ENCODE measurements at regions not wholly inside any gene's neighbourhood (a gene's known extent, or its start where the extent isn't known, plus 50 kb on each side); places are given as distances from the start of the nearest gene placed in this dataset.

DNA sequence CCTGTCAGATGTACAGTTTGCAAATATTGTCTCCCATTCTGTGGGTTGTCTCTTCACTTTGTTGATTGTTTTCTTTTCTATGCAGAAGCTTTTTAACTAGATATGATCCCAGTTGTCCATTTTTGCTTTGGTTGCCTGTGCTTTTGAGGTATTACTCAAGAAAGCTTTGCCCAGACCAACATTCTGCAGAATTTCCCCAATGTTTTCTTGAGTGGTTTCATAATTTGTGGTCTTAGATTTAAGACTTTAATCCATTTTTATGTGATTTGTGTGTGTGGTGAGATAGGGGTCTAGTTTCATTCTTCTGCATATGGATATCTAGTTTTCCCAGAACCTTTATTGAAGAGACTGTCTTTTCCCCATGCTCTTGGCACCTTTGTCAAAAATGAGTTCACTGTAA is 116.9 kb downstream of the DUSP10 start:
- TF ChIP-seq, protein P1, sequence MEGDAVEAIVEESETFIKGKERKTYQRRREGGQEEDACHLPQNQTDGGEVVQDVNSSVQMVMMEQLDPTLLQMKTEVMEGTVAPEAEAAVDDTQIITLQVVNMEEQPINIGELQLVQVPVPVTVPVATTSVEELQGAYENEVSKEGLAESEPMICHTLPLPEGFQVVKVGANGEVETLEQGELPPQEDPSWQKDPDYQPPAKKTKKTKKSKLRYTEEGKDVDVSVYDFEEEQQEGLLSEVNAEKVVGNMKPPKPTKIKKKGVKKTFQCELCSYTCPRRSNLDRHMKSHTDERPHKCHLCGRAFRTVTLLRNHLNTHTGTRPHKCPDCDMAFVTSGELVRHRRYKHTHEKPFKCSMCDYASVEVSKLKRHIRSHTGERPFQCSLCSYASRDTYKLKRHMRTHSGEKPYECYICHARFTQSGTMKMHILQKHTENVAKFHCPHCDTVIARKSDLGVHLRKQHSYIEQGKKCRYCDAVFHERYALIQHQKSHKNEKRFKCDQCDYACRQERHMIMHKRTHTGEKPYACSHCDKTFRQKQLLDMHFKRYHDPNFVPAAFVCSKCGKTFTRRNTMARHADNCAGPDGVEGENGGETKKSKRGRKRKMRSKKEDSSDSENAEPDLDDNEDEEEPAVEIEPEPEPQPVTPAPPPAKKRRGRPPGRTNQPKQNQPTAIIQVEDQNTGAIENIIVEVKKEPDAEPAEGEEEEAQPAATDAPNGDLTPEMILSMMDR (conservative IDR thresholded peaks at IDR 0.05) = no peak
- peaks cover 2% of the 10 kb centered on the region for H3K27me3 Mint-ChIP-seq
- no peaks in the 10 kb centered on the region for H3K4me1 Mint-ChIP-seq (ENCODE audit: unreplicated experiment)
- no peak overlapping the region for H3K27ac Mint-ChIP-seq
- DNase-seq (ENCODE audit: extremely low spot score, unreplicated experiment) = no peak
- no peak overlapping the region for H3K4me3 Mint-ChIP-seq
- H3K36me3 Mint-ChIP-seq = no peaks in the 10 kb centered on the region
- H3K9me3 Mint-ChIP-seq = no peaks in the 10 kb centered on the region

DNA sequence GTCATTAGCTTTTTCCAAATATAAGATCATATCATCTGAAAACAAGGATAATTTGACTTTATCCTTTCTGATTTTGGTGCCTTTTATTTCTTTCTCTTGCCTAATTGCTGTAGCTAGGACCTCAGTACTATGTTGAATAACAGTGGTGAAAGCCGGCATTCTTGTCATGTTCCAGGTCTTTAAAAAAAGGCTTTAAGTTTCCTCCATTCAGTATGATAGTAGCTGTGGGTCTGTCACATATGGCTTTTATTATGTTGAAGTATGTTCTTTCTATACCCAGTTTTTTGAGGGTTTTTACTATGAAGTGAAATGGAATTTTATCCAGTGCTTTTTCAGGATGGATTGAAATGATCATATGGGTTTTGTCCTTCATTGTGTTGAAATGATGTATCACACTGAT is 115.8 kb downstream of the DUSP10 start:
- peaks cover 2% of the 10 kb centered on the region for H3K27me3 Mint-ChIP-seq
- DNase-seq (ENCODE audit: extremely low spot score, unreplicated experiment) = no peak
- no peak overlapping the region for H3K4me3 Mint-ChIP-seq
- TF ChIP-seq, protein P1 (conservative IDR thresholded peaks at IDR 0.05) = no peak
- H3K36me3 Mint-ChIP-seq = no peaks in the 10 kb centered on the region
- H3K9me3 Mint-ChIP-seq = no peaks in the 10 kb centered on the region
- H3K27ac Mint-ChIP-seq = no peak overlapping the region
- H3K4me1 Mint-ChIP-seq (ENCODE audit: unreplicated experiment) = no peaks in the 10 kb centered on the region

DNA sequence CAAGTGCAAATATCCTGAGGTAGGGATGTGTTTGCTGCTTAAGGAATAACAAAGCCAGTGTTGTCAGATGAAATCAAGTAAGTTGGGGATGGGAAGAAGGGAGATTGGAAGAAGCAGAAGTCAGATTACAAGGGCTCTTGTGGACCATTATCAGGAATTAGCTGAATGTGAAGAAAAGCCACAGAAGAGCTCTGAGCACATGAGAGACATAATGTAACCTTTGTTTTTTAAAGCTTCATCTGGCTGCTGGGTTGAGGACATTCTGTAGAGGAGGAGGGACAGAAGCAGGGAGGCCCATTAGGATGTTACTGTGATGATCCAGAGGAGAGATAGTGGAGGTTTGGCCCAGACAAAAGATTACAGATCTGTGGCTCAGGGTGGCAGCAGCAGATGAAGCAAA is 111.7 kb downstream of the DUSP10 start:
- no peak for DNase-seq (ENCODE audit: extremely low spot score, unreplicated experiment)
- Mint-ChIP-seq H3K4me1 (ENCODE audit: unreplicated experiment) (no peaks in the 10 kb centered on the region), H3K27ac (no peak overlapping the region), H3K9me3 (no peaks in the 10 kb centered on the region), H3K27me3 (no peaks in the 10 kb centered on the region), H3K36me3 (no peaks in the 10 kb centered on the region), H3K4me3 (no peak overlapping the region)
- TF ChIP-seq, protein P1 (conservative IDR thresholded peaks at IDR 0.05) = no peak

DNA sequence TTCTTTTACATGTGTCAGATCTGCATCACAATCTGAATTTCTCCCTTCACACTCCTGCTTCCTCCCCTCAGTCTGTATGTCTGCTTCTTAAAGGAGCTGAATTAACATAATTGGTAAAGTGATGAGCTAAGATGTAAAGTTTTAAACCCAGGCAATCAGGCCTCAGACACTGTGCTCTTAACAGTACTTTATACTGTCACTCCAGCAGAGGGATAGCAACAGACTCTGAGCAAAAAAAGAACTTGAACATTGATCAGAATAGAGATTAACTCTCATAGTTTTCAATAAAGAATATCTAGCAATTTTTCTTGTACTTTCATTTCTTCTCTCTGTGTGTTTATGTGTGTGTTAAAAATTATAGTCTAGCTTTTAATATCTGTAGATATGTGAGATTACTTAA is 110.3 kb downstream of the DUSP10 start:
- no peaks in the 10 kb centered on the region for H3K36me3 Mint-ChIP-seq
- H3K9me3 Mint-ChIP-seq = no peaks in the 10 kb centered on the region
- no peak overlapping the region for H3K4me3 Mint-ChIP-seq
- no peak for DNase-seq (ENCODE audit: extremely low spot score, unreplicated experiment)
- H3K4me1 Mint-ChIP-seq (ENCODE audit: unreplicated experiment) = no peaks in the 10 kb centered on the region
- H3K27me3 Mint-ChIP-seq = no peaks in the 10 kb centered on the region
- TF ChIP-seq, protein P1 (conservative IDR thresholded peaks at IDR 0.05) = no peak
- no peak overlapping the region for H3K27ac Mint-ChIP-seq

DNA sequence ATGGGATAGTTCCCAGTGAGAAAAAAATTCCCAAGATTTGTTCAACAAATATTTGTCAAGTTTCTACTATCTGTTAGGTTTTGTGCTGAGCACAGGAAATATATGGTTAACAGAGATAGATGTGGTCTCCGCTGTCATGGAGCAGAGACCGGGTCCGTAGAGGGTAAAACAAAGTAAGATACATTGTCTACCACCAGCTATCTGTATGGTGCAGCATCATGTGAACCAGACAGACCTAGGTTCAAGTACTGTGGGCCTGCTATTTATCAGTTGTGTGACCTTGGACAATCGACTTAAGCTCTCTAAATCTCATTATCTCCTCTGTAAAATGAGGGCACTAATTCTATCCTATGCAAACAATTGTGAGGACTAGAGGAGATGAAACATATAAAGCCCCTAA is 109.8 kb downstream of the DUSP10 start:
- no peaks in the 10 kb centered on the region for H3K4me1 Mint-ChIP-seq (ENCODE audit: unreplicated experiment)
- TF ChIP-seq, protein P1 (conservative IDR thresholded peaks at IDR 0.05) = no peak
- H3K9me3 Mint-ChIP-seq = no peaks in the 10 kb centered on the region
- no peaks in the 10 kb centered on the region for H3K36me3 Mint-ChIP-seq
- H3K27ac Mint-ChIP-seq = no peak overlapping the region
- no peak overlapping the region for H3K4me3 Mint-ChIP-seq
- no peak for DNase-seq (ENCODE audit: extremely low spot score, unreplicated experiment)
- H3K27me3 Mint-ChIP-seq = no peaks in the 10 kb centered on the region

DNA sequence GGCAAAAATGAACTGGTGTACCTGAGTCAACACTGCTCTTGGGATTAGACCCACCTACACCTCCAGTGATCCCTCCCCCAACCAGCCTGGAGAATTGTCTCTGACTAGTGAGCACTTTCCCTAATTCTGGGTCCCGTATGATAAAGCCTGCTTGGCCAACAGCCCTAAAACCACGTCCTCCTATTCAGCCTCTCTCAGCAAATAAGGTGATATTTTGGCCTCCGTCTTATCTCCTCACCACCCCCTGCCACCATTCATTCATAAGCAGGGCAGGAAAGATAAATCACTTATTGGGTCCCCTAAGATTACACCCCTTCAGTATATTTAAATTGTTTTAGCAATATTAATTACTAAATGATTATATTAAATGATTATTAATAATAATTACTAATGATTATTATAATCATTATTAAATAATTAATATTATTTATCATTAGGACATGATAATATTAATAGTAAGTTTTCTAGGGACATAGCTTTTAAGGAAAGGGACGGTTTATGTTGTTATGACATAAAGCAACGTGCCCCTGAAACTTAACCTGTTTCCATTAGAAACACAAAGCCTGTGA is 108.0 kb downstream of the DUSP10 start:
- Mint-ChIP-seq H3K27me3 (no peaks in the 10 kb centered on the region), H3K4me3 (no peak overlapping the region), H3K9me3 (no peaks in the 10 kb centered on the region), H3K27ac (no peak overlapping the region), H3K4me1 (ENCODE audit: unreplicated experiment) (no peaks in the 10 kb centered on the region), H3K36me3 (no peaks in the 10 kb centered on the region)
- TF ChIP-seq, protein P1 (conservative IDR thresholded peaks at IDR 0.05) = no peak
- DNase-seq (ENCODE audit: extremely low spot score, unreplicated experiment) = no peak

Data from type B pancreatic cell (in vitro differentiated cells).